CD4-positive, alpha-beta T cell (primary cell): ENCODE measurements at regions not wholly inside any gene's neighbourhood (a gene's known extent, or its start where the extent isn't known, plus 50 kb on each side); places are given as distances from the start of the nearest gene placed in this dataset.

Experiments used
- ATAC-seq: fragments of 200-7000 bp; cut with Tn5 transposase; one replicate; pipeline ENCODE4 v1.10.0; 2022; ENCODE audit warnings: mild to moderate bottlenecking; ENCODE audit not compliant: poor library complexity
- CTCF ChIA-PET: fragments of 350-600 bp; sonication (Branson Sonifier 250); formaldehyde crosslinking; loops from one replicate; lab custom pipeline; 2021; ENCODE audit warnings: antibody characterized with exemption, inconsistent platforms; lab: Charles Lee
- POLR2A ChIA-PET: fragments of 350-600 bp; sonication (Branson Sonifier 250); formaldehyde crosslinking; loops from one replicate; lab custom pipeline; 2021; ENCODE audit warnings: antibody characterized with exemption, inconsistent platforms; lab: Charles Lee
- DNase-seq, 14 experiments: peaks; one replicate each; pipeline ENCODE4 v3.0.0-alpha.2; 2013 to 2020; ENCODE audit warnings: mixed read lengths in 2 of 14
- H3K27ac ChIP-seq, 2 donors: one replicate each; pipeline versions ENCODE4 v1.5.1 to v1.7.0; 2013; ENCODE audit warnings: low read length in 2 of 2, low read depth in 1 of 2, mild to moderate bottlenecking in 1 of 2
- H3K27me3 ChIP-seq, 2 experiments: 1 replicate in 1 of 2; 2 replicates in 1 of 2; pipeline versions ENCODE4 v1.6.1 to v1.7.0; 2013; ENCODE audit warnings: low read length in 2 of 2, control low read depth in 1 of 2, mild to moderate bottlenecking in 1 of 2, moderate library complexity in 1 of 2; ENCODE audit not compliant: insufficient read depth in 2 of 2, control insufficient read depth in 1 of 2
- H3K36me3 ChIP-seq: one replicate; pipeline ENCODE4 v1.6.1; 2013; ENCODE audit warnings: low read length, control low read depth; ENCODE audit not compliant: insufficient read depth
- H3K4me1 ChIP-seq: one replicate; pipeline ENCODE4 v1.6.1; 2013; ENCODE audit warnings: low read length, control low read depth; ENCODE audit not compliant: insufficient read depth
- H3K4me3 ChIP-seq: one replicate; pipeline ENCODE4 v1.5.1; 2013; ENCODE audit warnings: mild to moderate bottlenecking, low read length, moderate library complexity
- H3K9me3 ChIP-seq, 2 experiments: 1 replicate in 1 of 2; 2 replicates in 1 of 2; pipeline versions ENCODE4 v1.6.1 to v1.7.0; 2013; ENCODE audit warnings: low read length in 2 of 2, mild to moderate bottlenecking in 2 of 2, control low read depth in 1 of 2, moderate library complexity in 1 of 2; ENCODE audit not compliant: control insufficient read depth in 1 of 2, insufficient read depth in 1 of 2
- H3K27ac Mint-ChIP-seq: one replicate; pipeline ENCODE4 v1.8.0; 2020; ENCODE audit warnings: mixed read lengths
- H3K27me3 Mint-ChIP-seq: one replicate; pipeline ENCODE4 v1.8.0; 2021; ENCODE audit warnings: mixed read lengths
- H3K36me3 Mint-ChIP-seq: one replicate; pipeline ENCODE4 v1.8.0; 2021; ENCODE audit warnings: low read depth, mixed read lengths
- H3K4me1 Mint-ChIP-seq: one replicate; pipeline ENCODE4 v1.8.0; 2021; ENCODE audit warnings: low read depth, mixed read lengths
- H3K4me3 Mint-ChIP-seq: one replicate; pipeline ENCODE4 v1.8.0; 2020; ENCODE audit warnings: mild to moderate bottlenecking, mixed read lengths
- H3K9me3 Mint-ChIP-seq: one replicate; pipeline ENCODE4 v1.8.0; 2020; ENCODE audit warnings: mixed read lengths
- intact Hi-C, 2 experiments: fragments of 100-400 bp; cut with DNase I in 1 of 2; cut with micrococcal nuclease in 1 of 2; formaldehyde crosslinking; loops; one replicate each; pipeline versions ENCODE4 v1.15.1 to v1.9.0; 2023 to 2025; cut with DNase I, micrococcal nuclease
- TF ChIP-seq, protein P1 (sequence below): fragments of 200-600 bp; IDR thresholded peaks from one replicate; pipeline ENCODE4 v1.8.0; 2022; ENCODE audit warnings: antibody characterized with exemption, mild to moderate bottlenecking

DNA sequence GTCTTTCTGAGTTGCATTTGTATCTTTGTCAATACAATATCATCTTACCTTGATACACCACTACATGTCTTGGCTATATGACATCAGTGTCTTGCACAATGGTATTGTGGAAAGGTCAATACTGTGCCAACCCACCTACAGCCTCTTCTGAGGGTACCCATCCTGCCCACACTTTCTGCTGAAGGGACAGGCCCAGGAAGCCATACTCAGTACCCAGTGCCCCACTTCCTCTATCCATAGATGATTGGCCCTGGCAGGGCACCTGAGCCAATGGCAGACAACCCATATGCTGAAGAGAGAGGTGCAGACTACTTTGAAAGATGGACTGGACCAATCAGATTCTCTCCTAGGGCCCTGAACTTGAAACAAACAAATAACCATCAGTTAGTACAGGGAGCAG, 152.0 kb upstream of the ADO start:
- H3K9me3 Mint-ChIP-seq, result peaks cover 4% of the 10 kb centered on the region
- H3K27me3 ChIP-seq, result no peaks in the 10 kb centered on the region
- CTCF ChIA-PET, result no interaction called here
- H3K4me1 Mint-ChIP-seq, result no peaks in the 10 kb centered on the region
- H3K4me3 Mint-ChIP-seq, result no peak overlapping the region
- no peak overlapping the region for H3K27ac Mint-ChIP-seq
- intact Hi-C loops, result no loop called here
- H3K36me3 ChIP-seq, result no peaks in the 10 kb centered on the region
- no peaks in the 10 kb centered on the region for H3K9me3 ChIP-seq
- DNase-seq (no peak), ATAC-seq (no peak)
- H3K4me1 ChIP-seq, result no peaks in the 10 kb centered on the region
- H3K4me3 ChIP-seq, result no peak overlapping the region
- no peaks in the 10 kb centered on the region for H3K27me3 Mint-ChIP-seq
- TF ChIP-seq, protein P1, sequence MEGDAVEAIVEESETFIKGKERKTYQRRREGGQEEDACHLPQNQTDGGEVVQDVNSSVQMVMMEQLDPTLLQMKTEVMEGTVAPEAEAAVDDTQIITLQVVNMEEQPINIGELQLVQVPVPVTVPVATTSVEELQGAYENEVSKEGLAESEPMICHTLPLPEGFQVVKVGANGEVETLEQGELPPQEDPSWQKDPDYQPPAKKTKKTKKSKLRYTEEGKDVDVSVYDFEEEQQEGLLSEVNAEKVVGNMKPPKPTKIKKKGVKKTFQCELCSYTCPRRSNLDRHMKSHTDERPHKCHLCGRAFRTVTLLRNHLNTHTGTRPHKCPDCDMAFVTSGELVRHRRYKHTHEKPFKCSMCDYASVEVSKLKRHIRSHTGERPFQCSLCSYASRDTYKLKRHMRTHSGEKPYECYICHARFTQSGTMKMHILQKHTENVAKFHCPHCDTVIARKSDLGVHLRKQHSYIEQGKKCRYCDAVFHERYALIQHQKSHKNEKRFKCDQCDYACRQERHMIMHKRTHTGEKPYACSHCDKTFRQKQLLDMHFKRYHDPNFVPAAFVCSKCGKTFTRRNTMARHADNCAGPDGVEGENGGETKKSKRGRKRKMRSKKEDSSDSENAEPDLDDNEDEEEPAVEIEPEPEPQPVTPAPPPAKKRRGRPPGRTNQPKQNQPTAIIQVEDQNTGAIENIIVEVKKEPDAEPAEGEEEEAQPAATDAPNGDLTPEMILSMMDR, result no peak
- no peak overlapping the region for H3K27ac ChIP-seq
- POLR2A ChIA-PET, result no interaction called here
- no peaks in the 10 kb centered on the region for H3K36me3 Mint-ChIP-seq

DNA sequence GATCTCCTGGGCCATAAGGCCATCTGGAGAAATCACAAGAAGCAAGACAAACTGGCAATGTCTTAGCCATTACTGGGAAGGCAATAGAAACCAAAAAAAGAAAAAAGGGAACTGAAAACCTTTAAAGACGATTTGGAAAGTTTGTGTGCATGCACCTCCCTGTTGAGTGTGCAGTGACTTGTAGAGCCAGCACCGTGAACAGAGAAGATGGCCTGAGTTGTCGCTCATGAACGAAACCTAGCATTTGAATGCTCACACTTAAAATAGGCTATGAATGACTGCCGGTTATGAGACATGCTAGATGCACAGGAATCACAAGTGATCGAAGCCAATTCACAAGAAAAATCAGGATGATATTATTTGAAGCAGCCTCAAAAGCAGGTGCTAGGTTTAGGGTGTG, 151.3 kb upstream of the ADO start:
- no peak overlapping the region for H3K4me3 Mint-ChIP-seq
- Histone ChIP-seq H3K36me3 (no peaks in the 10 kb centered on the region), H3K27ac (no peak overlapping the region), H3K4me1 (no peaks in the 10 kb centered on the region), H3K4me3 (no peak overlapping the region), H3K9me3 (no peaks in the 10 kb centered on the region), H3K27me3 (no peaks in the 10 kb centered on the region)
- intact Hi-C loops, result no loop called here
- ChIA-PET POLR2A (no interaction called here), CTCF (no interaction called here)
- H3K27me3 Mint-ChIP-seq, result no peaks in the 10 kb centered on the region
- DNase-seq (peak in 2 of 14 experiments; percentile 23 to 39), ATAC-seq (no peak)
- no peak overlapping the region for H3K27ac Mint-ChIP-seq
- no peaks in the 10 kb centered on the region for H3K36me3 Mint-ChIP-seq
- H3K9me3 Mint-ChIP-seq, result peaks cover 4% of the 10 kb centered on the region
- TF ChIP-seq, protein P1, result no peak
- H3K4me1 Mint-ChIP-seq, result no peaks in the 10 kb centered on the region

DNA sequence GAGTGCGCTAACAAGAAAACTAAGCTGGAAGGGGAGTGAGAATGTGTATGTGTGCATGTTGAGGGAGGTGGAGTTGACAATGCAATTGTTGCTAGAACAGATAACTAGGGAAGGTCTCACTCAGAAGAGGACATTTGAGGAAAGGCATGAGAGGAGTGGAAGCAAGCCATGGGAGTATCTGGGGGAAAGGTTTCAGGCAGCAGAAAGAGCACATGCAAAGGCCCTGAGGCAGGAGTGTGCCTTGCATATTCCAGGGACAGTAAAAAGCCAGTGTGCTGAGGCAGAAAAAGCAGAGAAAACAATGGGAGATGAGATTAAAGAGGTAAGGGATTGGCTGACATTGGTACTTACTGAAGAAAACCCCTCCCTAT, 149.6 kb upstream of the ADO start:
- TF ChIP-seq, protein P1, result no peak
- DNase-seq (no peak), ATAC-seq (no peak)
- ChIA-PET POLR2A (no interaction called here), CTCF (no interaction called here)
- H3K4me3 ChIP-seq, result no peak overlapping the region
- H3K9me3 Mint-ChIP-seq, result peaks cover 4% of the 10 kb centered on the region
- no peak overlapping the region for H3K4me3 Mint-ChIP-seq
- no peaks in the 10 kb centered on the region for H3K9me3 ChIP-seq
- H3K4me1 Mint-ChIP-seq, result no peaks in the 10 kb centered on the region
- no peaks in the 10 kb centered on the region for H3K27me3 Mint-ChIP-seq
- intact Hi-C loops, result no loop called here
- H3K27ac Mint-ChIP-seq, result no peak overlapping the region
- no peaks in the 10 kb centered on the region for H3K4me1 ChIP-seq
- H3K27me3 ChIP-seq, result no peaks in the 10 kb centered on the region
- H3K36me3 Mint-ChIP-seq, result no peaks in the 10 kb centered on the region
- H3K27ac ChIP-seq, result no peak overlapping the region
- no peaks in the 10 kb centered on the region for H3K36me3 ChIP-seq
